K562 (cell line): ENCODE measurements at regions not wholly inside any gene's neighbourhood (a gene's known extent, or its start where the extent isn't known, plus 50 kb on each side); places are given as distances from the start of the nearest gene placed in this dataset.

Experiments
- AFF1 ChIP-seq, 2 experiments: fragments of 450-650 bp; IDR thresholded peaks; 2 replicates each; pipeline ENCODE4 v1.6.1; 2018; ENCODE audit warnings: mild to moderate bottlenecking in 2 of 2, low read depth in 1 of 2; ENCODE audit not compliant: partially characterized antibody in 2 of 2
- CBFA2T2 ChIP-seq: fragments of 450-650 bp; conservative IDR thresholded peaks from 2 replicates; pipeline ENCODE4 v1.6.1; 2017; ENCODE audit warnings: mild to moderate bottlenecking
- CCNT2 ChIP-seq: IDR thresholded peaks from 2 replicates; pipeline ENCODE4 v1.6.1; 2011; ENCODE audit warnings: borderline replicate concordance, low read depth, mild to moderate bottlenecking, moderate library complexity, mixed read lengths, low read length; ENCODE audit not compliant: insufficient read length; ENCODE audit errors: extremely low read depth
- FOXJ2 ChIP-seq: fragments of 200-800 bp; sonication (Bioruptor generic); IDR thresholded peaks from 2 replicates; pipeline ENCODE4 v1.6.1; 2016; ENCODE audit warnings: missing genetic modification characterization, missing compliant biosample characterization
- HNRNPUL1 ChIP-seq: fragments of 200-400 bp; formaldehyde crosslinking; IDR thresholded peaks from 2 replicates; pipeline ENCODE4 v1.6.1; 2017; ENCODE audit warnings: low read length
- JUND ChIP-seq, 2 experiments: IDR thresholded peaks; 2 replicates in 1 of 2; 3 replicates in 1 of 2; pipeline ENCODE4 v1.6.1; 2011; ENCODE audit warnings: borderline replicate concordance in 2 of 2, low read depth in 2 of 2, low read length in 2 of 2, improper control_type of control experiment in 1 of 2, missing biosample characterization in 1 of 2, missing genetic modification characterization in 1 of 2, missing genetic modification reagents in 1 of 2
- MEIS2 ChIP-seq: fragments of 450-650 bp; IDR thresholded peaks from 2 replicates; pipeline ENCODE4 v1.6.1; 2014; ENCODE audit warnings: mild to moderate bottlenecking; ENCODE audit not compliant: partially characterized antibody
- MTA1 ChIP-seq: fragments of 450-650 bp; IDR thresholded peaks from 2 replicates; pipeline ENCODE4 v1.6.1; 2017; ENCODE audit warnings: borderline replicate concordance
- MTA2 ChIP-seq: fragments of 450-650 bp; IDR thresholded peaks from 2 replicates; pipeline ENCODE4 v1.6.1; 2016; ENCODE audit warnings: low read depth
- PYGO2 ChIP-seq: fragments of 450-650 bp; IDR thresholded peaks from 2 replicates; pipeline ENCODE4 v1.6.1; 2016; ENCODE audit warnings: mild to moderate bottlenecking, missing genetic modification characterization, moderate library complexity, missing compliant biosample characterization
- RBM25 ChIP-seq: fragments of 200-400 bp; formaldehyde crosslinking; IDR thresholded peaks from 2 replicates; pipeline ENCODE4 v1.6.1; 2018; ENCODE audit warnings: low read length, low read depth, moderate library complexity; ENCODE audit not compliant: severe bottlenecking
- RNF2 ChIP-seq: sonication (generic); IDR thresholded peaks from 2 replicates; pipeline ENCODE4 v1.6.1; 2016
- SAP30 ChIP-seq: fragments of 200-600 bp; sonication (generic); IDR thresholded peaks from 2 replicates; pipeline ENCODE4 v1.6.1; 2012; ENCODE audit warnings: borderline replicate concordance, low read depth, mild to moderate bottlenecking, moderate library complexity, low read length, control low read depth, inconsistent platforms; ENCODE audit not compliant: insufficient read depth, poor library complexity, severe bottlenecking
- SMARCC2 ChIP-seq: fragments of 450-650 bp; IDR thresholded peaks from 2 replicates; pipeline ENCODE4 v1.6.1; 2017; ENCODE audit warnings: antibody characterized with exemption, moderate library complexity, mild to moderate bottlenecking, low read depth
- SMARCE1 ChIP-seq: fragments of 450-650 bp; IDR thresholded peaks from 2 replicates; pipeline ENCODE4 v1.7.1; 2016; ENCODE audit warnings: mild to moderate bottlenecking
- SOX6 ChIP-seq: fragments of 450-650 bp; IDR thresholded peaks from 2 replicates; pipeline ENCODE4 v1.6.1; 2014; ENCODE audit warnings: mild to moderate bottlenecking
- SREBF1 ChIP-seq: fragments of 150-350 bp; IDR thresholded peaks from 2 replicates; pipeline ENCODE4 v1.6.1; 2014; ENCODE audit warnings: antibody characterized with exemption, low read depth, low read length, borderline replicate concordance
- TEAD1 ChIP-seq, 2 experiments: fragments of 450-650 bp in 1 of 2; sonication (generic) in 1 of 2; formaldehyde crosslinking; IDR thresholded peaks; 2 replicates each; pipeline versions ENCODE4 v1.4.0 to v1.8.0; 2020 to 2022; ENCODE audit warnings: mild to moderate bottlenecking in 2 of 2, missing genetic modification reagents in 1 of 2
- TFAM ChIP-seq: fragments of 250-450 bp; sonication (Bioruptor Pico); conservative IDR thresholded peaks from 2 replicates; pipeline ENCODE4 v1.5.0; 2021; ENCODE audit warnings: mild to moderate bottlenecking, moderate library complexity
- THRAP3 ChIP-seq: fragments of 450-650 bp; IDR thresholded peaks from 2 replicates; pipeline ENCODE4 v1.6.1; 2016; ENCODE audit warnings: mild to moderate bottlenecking, inconsistent platforms, borderline replicate concordance
- TRIM24 ChIP-seq, 2 experiments: fragments of 450-650 bp; IDR thresholded peaks; 2 replicates each; pipeline ENCODE4 v1.6.1; 2016
- ZEB2 ChIP-seq: fragments of 450-650 bp; IDR thresholded peaks from 2 replicates; pipeline ENCODE4 v1.6.1; 2016
- ZNF707 ChIP-seq: fragments of 250-450 bp; sonication (Bioruptor Pico); conservative IDR thresholded peaks from 2 replicates; pipeline ENCODE4 v1.8.0; 2022; ENCODE audit warnings: inconsistent platforms, mild to moderate bottlenecking, moderate library complexity

- peak; percentile 66 for TF ChIP-seq MTA2
- TF ChIP-seq CCNT2: peak; percentile 57
- peak in 1 of 2 experiments; percentile 47 for TF ChIP-seq AFF1 (IDR thresholded peaks at IDR 0.05; ENCODE audit: low read depth in 1 of 2, partially characterized antibody in 2 of 2)
- TF ChIP-seq THRAP3: no peak
- no peak for TF ChIP-seq HNRNPUL1
- peak; percentile 73; the same call in 1 of the 2 replicates for TF ChIP-seq SMARCC2
- TF ChIP-seq MEIS2: peak; percentile 95
- peak; percentile 84 for TF ChIP-seq ZEB2
- peak; percentile 42 to 82; a peak in 3 of 4 replicates for TF ChIP-seq TRIM24 (IDR thresholded peaks at IDR 0.05)
- TF ChIP-seq ZNF707 (CRISPR knock-in tag): no peak
- TF ChIP-seq SOX6: peak; percentile 83
- TF ChIP-seq PYGO2: 0 out of 2 replicates have a peak, but pooled peaks have one; percentile 59
- TF ChIP-seq TFAM (CRISPR knock-in tag): no peak
- TF ChIP-seq SAP30: no peak
- peak; percentile 90; the same call in 1 of the 2 replicates for TF ChIP-seq SMARCE1
- 0 out of 2 replicates have a peak, but pooled peaks have one; percentile 42 for TF ChIP-seq FOXJ2
- peak; percentile 57 to 81; a peak in 3 of 4 replicates for TF ChIP-seq TEAD1 (CRISPR knock-in tag; IDR thresholded peaks at IDR 0.05)
- no peak for TF ChIP-seq RNF2
- TF ChIP-seq JUND (IDR thresholded peaks at IDR 0.05; ENCODE audit: borderline replicate concordance, low read depth, low read length): peak; percentile 92
- TF ChIP-seq JUND (tag; IDR thresholded peaks at IDR 0.05; ENCODE audit: borderline replicate concordance, low read depth, low read length): peak; percentile 95; the same call in 2 of the 3 replicates
- TF ChIP-seq RBM25: no peak
- peak; percentile 89 for TF ChIP-seq CBFA2T2
- no peak for TF ChIP-seq SREBF1
- TF ChIP-seq MTA1: peak; percentile 70; the same call in 1 of the 2 replicates
Observed at GRCh38 chr16:65672960-65673359, 551.1 kb upstream of the CDH11 start (continued).
